PC-9 (cell line): ENCODE measurements at regions not wholly inside any gene's neighbourhood (a gene's known extent, or its start where the extent isn't known, plus 50 kb on each side); places are given as distances from the start of the nearest gene placed in this dataset.

Experiments used
- BruUV-seq: library from RNA; stranded (reverse); fragments of 400-500 nt; replicated peaks from 2 replicates; lab custom pipeline; 2021; lab: Mats Ljungman, UMichigan
- CTCF ChIA-PET: fragments of 300-600 bp; sonication (Branson Sonifier 250); formaldehyde crosslinking; loops from one replicate; lab custom pipeline; 2022; ENCODE audit warnings: antibody characterized with exemption; lab: Charles Lee
- POLR2A ChIA-PET: fragments of 300-600 bp; sonication (Branson Sonifier 250); formaldehyde crosslinking; loops from one replicate; lab custom pipeline; 2022; ENCODE audit warnings: antibody characterized with exemption; ENCODE audit not compliant: unreplicated experiment; lab: Charles Lee
- DNase-seq, 2 experiments: peaks; one replicate each; pipeline versions ENCODE4 v3.0.0 to v3.0.0-alpha.2; 2015 to 2022; ENCODE audit warnings: mixed read lengths in 1 of 2
- H2AFZ ChIP-seq: fragments of 200-600 bp; sonication (generic); 2 replicates; pipeline ENCODE4 v1.8.1; 2017; ENCODE audit warnings: antibody characterized with exemption
- H3F3A ChIP-seq: fragments of 200-600 bp; sonication (generic); 2 replicates; pipeline ENCODE4 v1.8.1; 2017; ENCODE audit warnings: antibody characterized with exemption, mild to moderate bottlenecking, low read depth; ENCODE audit not compliant: insufficient read depth
- H3K27ac ChIP-seq: fragments of 200-600 bp; sonication (generic); 2 replicates; pipeline ENCODE4 v1.6.1; 2016; ENCODE audit warnings: mixed run types
- H3K27me3 ChIP-seq: fragments of 200-600 bp; sonication (generic); 2 replicates; pipeline ENCODE4 v1.6.1; 2016; ENCODE audit warnings: low read depth, mixed run types; ENCODE audit not compliant: insufficient read depth
- H3K36me3 ChIP-seq: fragments of 200-600 bp; sonication (generic); 2 replicates; pipeline ENCODE4 v1.6.1; 2016; ENCODE audit warnings: low read depth, mixed run types
- H3K4me1 ChIP-seq: fragments of 200-600 bp; sonication (generic); replicated peaks from 2 replicates; pipeline ENCODE4 v1.6.1; 2016; ENCODE audit warnings: mixed run types; ENCODE audit not compliant: insufficient read depth
- H3K4me2 ChIP-seq: fragments of 200-600 bp; sonication (generic); 2 replicates; pipeline ENCODE4 v1.6.1; 2017; ENCODE audit warnings: mixed run types
- H3K4me3 ChIP-seq: fragments of 200-600 bp; sonication (generic); 2 replicates; pipeline ENCODE4 v1.6.1; 2016; ENCODE audit warnings: mixed run types
- H3K79me2 ChIP-seq: fragments of 200-600 bp; sonication (generic); 2 replicates; pipeline ENCODE4 v1.6.1; 2017; ENCODE audit warnings: low read depth, mixed run types
- H3K9me2 ChIP-seq: fragments of 200-600 bp; sonication (generic); 2 replicates; pipeline ENCODE4 v1.8.1; 2017; ENCODE audit warnings: mild to moderate bottlenecking; ENCODE audit not compliant: insufficient read depth
- H3K9me3 ChIP-seq: fragments of 200-600 bp; sonication (generic); 2 replicates; pipeline ENCODE4 v1.8.1; 2016; ENCODE audit warnings: low read depth; ENCODE audit not compliant: insufficient read depth
- H4K20me1 ChIP-seq: fragments of 200-600 bp; sonication (generic); 2 replicates; pipeline ENCODE4 v1.8.1; 2017; ENCODE audit not compliant: insufficient read depth
- CTCF ChIP-seq: fragments of 200-600 bp; sonication (generic); conservative IDR thresholded peaks from 2 replicates; pipeline ENCODE4 v1.6.1; 2017; ENCODE audit warnings: mixed run types, antibody characterized with exemption, mild to moderate bottlenecking, moderate library complexity
- EZH2 ChIP-seq: fragments of 200-600 bp; sonication (generic); IDR thresholded peaks from 2 replicates; pipeline ENCODE4 v1.8.0; 2017; ENCODE audit warnings: antibody characterized with exemption, low read depth
- intact Hi-C: fragments of 100-400 bp; cut with micrococcal nuclease; formaldehyde crosslinking; loops from one replicate; pipeline ENCODE4 v1.10.0; 2022; ENCODE audit not compliant: unreplicated experiment

DNA sequence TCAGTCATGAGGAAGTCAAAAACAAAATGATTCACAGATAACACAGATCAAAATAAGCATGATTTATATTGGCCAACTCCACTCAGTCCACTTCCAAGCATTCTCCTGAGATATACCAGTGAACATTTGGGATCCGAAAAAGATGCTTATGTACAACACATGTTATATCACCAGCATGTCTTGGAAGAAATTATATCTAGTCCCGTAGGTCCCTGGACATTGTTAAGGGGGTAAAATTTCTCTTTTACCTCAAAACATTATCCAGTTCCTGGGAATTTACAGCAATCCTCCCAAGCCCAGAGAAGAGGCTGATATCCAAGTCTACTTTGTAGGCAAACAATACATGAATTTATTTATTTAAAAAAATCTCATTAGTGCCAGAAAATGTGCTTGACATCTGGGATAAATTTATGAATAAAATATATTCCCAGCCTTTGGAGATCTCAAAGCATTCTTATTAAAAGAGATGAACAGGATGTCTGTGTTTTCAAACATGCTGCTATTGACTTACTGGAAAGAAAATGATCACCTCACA lies 582.2 kb upstream of the ZWINT start:
- DNase-seq: no peak
- intact Hi-C loops: no loop called here
- H3F3A ChIP-seq: no peaks in the 10 kb centered on the region
- no peaks in the 10 kb centered on the region; the same call in 1 of the 2 replicates for H3K9me2 ChIP-seq
- no peaks in the 10 kb centered on the region for H3K9me3 ChIP-seq
- no peak overlapping the region for H3K4me2 ChIP-seq
- no peaks in the 10 kb centered on the region for H3K4me1 ChIP-seq
- ChIA-PET POLR2A (no interaction called here), CTCF (no interaction called here)
- TF ChIP-seq CTCF: no peak
- no peak for TF ChIP-seq EZH2
- H4K20me1 ChIP-seq: no peaks in the 10 kb centered on the region
- no peak overlapping the region for H3K4me3 ChIP-seq
- H3K27ac ChIP-seq: no peak overlapping the region
- no peaks in the 10 kb centered on the region for H3K79me2 ChIP-seq
- no peaks in the 10 kb centered on the region for H3K27me3 ChIP-seq
- no TSS peak for BruUV-seq
- no peaks in the 10 kb centered on the region for H3K36me3 ChIP-seq
- H2AFZ ChIP-seq: no peak overlapping the region

DNA sequence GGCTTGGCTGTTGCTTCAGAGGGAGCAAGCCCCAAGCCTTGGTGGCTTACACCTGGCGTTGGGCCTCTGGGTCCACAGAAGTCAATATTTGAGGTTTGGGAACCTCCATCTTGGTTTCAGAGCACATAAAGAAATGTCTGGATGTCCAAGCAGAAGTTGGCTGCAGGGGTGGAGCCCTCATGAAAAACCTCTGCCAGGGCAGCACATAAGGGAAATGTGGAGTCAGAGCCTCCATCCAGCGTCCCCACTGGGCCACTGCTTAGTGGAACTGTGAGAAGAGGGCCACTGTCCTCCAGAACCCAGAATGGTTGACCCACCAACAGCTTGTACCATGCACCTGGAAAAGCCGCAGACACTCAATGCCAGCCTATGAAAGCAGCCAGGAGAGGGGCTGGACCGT lies 573.5 kb upstream of the ZWINT start:
- intact Hi-C loops: no loop called here
- no peak overlapping the region for H2AFZ ChIP-seq
- POLR2A ChIA-PET: no interaction called here

GRCh38 chr10:56928714-56929113 lies 567.7 kb upstream of the ZWINT start:
- no peaks in the 10 kb centered on the region for H3K36me3 ChIP-seq
- no peak overlapping the region for H3K4me2 ChIP-seq
- POLR2A ChIA-PET: no interaction called here
- BruUV-seq: no TSS peak
- CTCF ChIA-PET: no interaction called here
- no peaks in the 10 kb centered on the region for H3K4me1 ChIP-seq
- H3K9me3 ChIP-seq: no peaks in the 10 kb centered on the region
- no peak overlapping the region for H2AFZ ChIP-seq
- no peaks in the 10 kb centered on the region for H3K9me2 ChIP-seq
- no peaks in the 10 kb centered on the region for H4K20me1 ChIP-seq
- DNase-seq: no peak
- no peaks in the 10 kb centered on the region for H3K79me2 ChIP-seq
- intact Hi-C loops: no loop called here
- no peaks in the 10 kb centered on the region for H3K27me3 ChIP-seq
- TF ChIP-seq CTCF (no peak), EZH2 (no peak)
- no peak overlapping the region for H3K27ac ChIP-seq
- no peaks in the 10 kb centered on the region for H3F3A ChIP-seq
- H3K4me3 ChIP-seq: no peak overlapping the region

More for the DNA sequence above, 573.5 kb upstream of the ZWINT start:
- no peaks in the 10 kb centered on the region for H3K36me3 ChIP-seq
- no peak for DNase-seq
- H3K27me3 ChIP-seq: no peaks in the 10 kb centered on the region
- H3K4me3 ChIP-seq: no peak overlapping the region
- H3K79me2 ChIP-seq: no peaks in the 10 kb centered on the region
- no peaks in the 10 kb centered on the region for H3F3A ChIP-seq
- BruUV-seq: no TSS peak
- H3K4me2 ChIP-seq: no peak overlapping the region
- H4K20me1 ChIP-seq: no peaks in the 10 kb centered on the region
- H3K4me1 ChIP-seq: no peaks in the 10 kb centered on the region
- CTCF ChIA-PET: no interaction called here
- H3K9me2 ChIP-seq: no peaks in the 10 kb centered on the region
- H3K9me3 ChIP-seq: no peaks in the 10 kb centered on the region; the same call in 1 of the 2 replicates
- TF ChIP-seq CTCF (no peak), EZH2 (no peak)
- H3K27ac ChIP-seq: no peak overlapping the region
